ENCODE measurements at regions not wholly inside any gene's neighbourhood (a gene's known extent, or its start where the extent isn't known, plus 50 kb on each side); places are given as distances from the start of the nearest gene placed in this dataset.
"Not testable (repeated sequence)": the region's sequence is repeated elsewhere in the genome, so short reads cannot be mapped to it uniquely, and the experiment has no call there.

DNA sequence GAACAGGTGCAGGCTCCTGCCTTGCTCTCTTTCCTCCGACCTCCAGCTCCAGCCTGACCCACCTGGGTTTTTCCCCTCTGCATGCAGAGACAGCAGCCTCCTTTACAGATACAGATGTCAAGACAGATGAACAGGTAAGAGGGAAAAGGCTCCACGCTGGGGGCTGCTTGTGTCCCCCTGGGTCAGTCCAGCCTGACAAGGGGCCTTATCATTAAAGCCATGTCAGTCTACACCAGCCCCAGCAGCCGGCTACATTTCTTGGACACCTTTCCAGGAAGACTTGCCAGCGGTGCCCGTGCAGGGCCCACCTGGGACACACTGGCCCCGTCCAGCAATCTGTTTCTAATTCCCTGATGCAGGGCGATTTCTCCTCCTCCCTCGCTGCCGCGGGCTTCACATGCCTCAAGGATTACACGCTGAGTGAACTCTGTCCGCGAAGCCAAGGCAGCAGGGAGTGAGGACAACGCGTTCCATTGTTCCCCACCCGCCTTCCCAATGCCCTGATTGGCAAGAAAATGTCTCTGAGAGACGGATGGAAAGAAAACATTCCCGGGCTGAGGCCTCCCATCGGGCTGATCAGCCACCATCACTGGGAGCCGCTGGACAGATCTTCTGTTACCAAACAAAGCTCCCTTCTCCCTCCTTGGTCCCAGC is 184.7 kb downstream of the C16orf95 start:
- DNase-seq (ENCODE audit: low read depth) = peak; percentile 42

DNA sequence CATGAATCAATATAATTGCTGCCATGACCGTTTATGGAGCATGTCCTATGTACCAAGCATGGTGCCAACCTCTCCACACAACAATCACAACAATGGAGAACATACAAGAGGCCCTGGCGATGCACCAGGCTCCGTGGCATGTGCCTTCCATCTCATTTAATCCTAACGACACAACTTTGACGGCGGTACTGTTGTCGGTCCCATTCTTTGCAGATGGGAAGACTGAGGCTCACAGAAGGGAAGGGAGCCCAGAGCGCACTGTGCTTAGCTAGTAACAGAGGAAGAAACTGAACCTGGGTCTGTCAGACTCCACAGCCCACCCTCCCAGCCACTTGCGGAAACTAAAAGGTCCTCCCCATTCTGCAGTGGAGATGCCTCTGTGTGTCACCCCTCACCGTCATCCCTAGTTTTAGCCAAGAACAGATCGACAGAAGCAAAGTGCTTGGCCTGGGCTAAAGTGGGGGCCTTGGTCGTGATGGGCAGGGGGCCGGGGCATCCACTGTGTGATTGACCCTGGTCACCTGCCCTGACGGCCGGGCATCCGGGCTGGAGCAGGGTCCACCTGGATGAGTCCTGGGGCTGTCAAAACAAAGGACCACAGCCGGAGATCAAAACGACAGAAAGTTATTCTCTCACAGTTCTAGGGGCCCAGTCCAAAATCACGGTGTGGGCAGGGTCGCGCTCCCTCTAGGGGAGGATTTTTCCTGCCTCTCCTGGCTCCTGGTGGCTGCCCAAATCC is 183.9 kb downstream of the C16orf95 start:
- no peak for DNase-seq (ENCODE audit: low read depth)

DNA sequence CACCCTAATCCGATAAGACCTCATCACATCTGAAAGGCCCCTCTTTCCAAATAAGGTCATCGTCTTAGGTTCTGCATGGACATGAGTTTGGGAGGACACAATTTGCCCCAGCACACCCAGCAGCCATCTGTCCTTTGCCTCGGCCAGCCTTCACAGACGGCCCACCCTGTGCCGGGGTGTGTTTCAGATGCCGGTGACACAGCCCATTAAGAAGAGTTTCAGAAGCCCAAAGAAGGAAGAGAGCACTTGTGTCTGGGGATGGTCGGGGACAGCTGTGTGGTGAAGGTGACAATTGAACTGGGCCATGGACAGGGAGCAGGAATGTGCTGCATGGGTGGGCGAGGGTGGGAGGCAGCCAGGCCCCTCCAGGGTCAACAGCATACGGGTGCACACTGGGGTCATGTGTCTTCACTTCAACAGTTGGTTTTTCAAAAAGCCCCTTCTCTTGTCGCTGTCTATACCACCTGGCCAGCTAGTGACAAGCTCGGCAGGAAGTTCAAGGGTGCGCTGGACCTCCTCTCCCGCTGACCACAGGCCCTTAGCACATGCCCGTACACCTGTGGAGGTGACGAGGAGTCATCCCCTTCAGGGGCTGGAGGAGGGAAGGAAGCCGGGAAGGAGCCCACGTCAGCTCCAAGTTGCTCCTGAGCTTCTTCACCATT is 183.1 kb downstream of the C16orf95 start:
- DNase-seq (ENCODE audit: low read depth) = no peak

DNA sequence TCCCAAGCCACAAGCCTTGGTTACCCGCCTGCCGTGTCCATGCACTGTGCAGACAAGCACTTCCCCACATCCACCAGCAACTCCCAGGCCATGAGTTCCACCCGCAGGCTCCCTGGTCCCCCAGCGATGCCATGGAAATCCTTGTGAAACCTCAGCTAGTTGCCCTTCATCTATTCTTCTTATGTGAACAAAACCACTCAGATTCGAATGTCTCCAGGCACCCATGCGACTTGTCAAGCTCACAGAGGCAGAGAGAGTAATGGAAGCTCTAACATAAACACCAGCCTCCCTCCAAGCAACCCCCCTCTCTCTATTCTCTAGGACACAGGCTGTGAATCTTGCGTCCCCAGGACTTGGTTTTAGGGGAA is 182.6 kb downstream of the C16orf95 start:
- DNase-seq (ENCODE audit: low read depth) = no peak

DNA sequence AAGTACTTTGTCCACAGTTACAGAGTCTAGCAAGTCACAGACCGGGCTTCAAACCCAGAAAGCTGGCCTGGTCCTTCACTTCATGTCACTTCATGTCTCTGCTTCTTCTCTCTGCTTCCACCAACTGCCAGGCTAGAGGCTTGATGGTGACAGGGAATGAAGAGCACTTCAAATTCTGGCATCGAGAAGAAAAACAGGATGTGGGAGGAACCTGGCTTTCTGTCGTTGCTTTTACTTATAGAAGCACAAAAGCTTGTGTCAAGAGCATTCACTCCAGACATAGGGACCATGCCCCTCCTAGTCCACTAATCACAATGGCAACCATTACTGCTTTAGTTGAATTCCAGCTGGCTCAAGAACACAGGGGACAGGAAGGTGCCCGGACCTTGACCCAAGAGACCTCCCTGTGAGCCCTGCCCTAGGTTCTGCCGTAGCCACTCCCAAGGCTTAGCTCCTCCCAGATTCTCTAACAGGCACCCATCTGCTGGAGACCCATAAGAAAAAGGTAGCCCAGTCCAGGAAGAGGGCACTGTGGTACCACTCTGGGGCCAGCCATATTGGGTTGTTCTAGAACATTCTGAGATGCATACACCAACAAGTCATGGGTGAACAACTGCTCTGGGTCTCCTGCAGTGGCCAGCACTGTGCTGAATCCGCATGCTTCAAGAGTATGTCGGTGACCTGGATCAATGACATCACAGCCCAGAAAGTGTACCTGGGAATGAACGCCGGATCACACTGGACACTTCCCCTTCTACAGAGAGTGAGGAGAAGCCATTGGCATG is 181.8 kb downstream of the C16orf95 start:
- DNase-seq (ENCODE audit: low read depth) = no peak

DNA sequence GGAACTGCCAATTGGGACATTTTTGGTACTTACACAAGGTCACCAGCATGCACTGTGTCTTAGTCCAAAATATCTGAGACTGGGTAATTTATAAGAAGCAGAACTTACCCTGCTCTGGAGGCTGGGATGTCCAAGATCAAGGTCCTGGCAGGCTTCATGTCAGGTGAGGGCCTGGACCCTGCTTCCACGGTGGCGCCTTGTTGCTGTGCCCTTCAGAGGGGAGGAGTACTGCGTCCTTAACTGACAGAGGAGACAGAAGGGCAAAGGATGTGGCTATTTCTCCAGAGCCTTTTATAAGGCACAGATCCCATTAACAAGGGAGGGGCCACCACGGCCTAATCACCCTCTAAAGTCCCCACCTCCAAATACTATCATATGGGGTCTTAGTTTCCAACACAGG is 178.9 kb downstream of the C16orf95 start:
- no peak for DNase-seq (ENCODE audit: low read depth)

DNA sequence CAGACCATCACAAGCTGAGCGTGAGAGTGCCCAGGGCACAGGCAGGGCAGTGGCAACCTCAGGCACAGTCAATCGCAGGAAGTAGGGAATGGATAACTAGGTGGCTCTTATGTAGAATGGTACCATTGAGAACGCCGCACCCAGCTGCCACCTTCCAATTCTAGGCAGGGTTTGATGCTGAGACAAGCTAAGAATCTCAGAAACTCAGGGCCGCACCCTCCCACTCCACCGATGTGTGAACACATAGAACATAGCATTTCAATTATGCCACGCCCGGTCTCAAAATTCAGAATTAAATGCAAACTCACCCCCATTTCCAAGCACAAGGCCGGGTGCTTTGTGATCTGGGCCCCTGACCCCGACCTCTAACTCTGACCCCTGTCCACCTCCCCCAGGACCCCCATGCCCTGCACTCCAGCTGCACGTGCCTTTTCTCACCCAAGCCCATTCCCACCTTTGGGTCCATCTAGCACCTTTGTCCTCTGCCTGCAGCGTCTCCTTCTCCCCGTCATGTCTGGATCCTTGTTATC is 178.4 kb downstream of the C16orf95 start:
- no peak for DNase-seq (ENCODE audit: low read depth)

DNA sequence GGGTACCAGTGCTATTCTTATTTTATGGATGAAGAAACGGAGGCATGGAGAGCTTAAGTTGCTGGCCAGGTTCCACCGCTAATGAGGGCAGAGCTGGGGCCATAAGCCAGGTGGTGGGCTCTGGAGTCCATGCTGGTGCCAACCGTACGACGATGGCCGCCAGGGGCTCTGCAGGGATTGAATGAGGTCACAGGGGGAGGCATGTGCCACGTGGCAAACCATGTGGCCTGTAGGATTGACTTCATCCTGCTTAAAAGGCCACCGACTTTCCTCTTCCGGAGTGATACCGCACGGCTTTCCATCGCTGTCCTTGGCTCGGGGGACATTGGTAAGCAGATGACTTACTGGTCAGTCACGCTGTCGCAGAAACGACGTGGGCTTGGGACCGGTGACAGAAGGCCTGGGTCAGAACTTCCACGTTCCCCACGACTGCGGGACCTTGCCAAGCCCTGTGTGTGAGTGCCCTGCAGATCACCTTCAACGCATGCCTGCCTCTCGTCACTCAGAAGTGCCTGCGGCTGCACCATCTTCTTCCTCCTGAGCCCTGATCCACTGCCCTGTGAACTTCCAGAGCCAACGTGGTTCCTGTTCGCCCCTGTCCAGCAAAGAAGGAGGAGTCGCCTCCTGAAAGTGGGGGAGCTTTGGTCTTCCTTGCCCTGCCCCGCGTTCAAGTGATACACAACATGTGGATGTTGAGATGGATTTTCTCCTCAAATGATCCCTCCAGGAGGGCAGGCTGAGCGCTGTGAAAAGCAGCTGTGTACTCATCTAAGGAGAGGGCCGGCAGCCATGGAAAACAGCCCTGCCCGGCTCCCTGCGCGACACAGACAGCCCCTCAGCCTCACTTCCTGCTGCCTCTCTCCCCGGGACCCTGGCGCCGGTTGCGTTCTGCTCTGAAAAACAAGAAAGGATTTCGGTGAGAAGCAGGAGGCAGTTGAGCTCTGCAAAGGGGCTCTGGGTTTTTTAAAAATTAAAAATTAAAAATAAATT is 176.7 kb downstream of the C16orf95 start:
- DNase-seq (ENCODE audit: low read depth) = no peak

DNA sequence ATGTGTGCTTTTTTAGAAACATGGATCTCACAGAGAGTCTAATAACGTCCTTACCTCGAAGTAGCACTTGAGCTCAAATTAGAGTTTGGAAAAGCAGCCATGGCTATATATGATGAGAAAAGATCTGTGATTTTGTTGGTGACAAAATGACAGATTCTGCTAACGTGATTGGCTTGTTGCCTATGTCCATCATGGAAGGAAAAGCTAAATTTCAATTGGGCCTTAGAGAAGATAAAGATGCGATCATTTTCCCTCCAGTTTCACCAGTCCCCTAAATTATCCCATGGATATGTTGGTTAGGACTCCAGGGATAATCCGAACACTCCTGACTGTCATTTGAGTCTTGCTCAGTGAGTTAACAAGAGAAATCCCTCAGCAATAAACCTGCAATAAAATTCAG is 175.8 kb downstream of the C16orf95 start:
- DNase-seq (ENCODE audit: low read depth) = no peak

DNA sequence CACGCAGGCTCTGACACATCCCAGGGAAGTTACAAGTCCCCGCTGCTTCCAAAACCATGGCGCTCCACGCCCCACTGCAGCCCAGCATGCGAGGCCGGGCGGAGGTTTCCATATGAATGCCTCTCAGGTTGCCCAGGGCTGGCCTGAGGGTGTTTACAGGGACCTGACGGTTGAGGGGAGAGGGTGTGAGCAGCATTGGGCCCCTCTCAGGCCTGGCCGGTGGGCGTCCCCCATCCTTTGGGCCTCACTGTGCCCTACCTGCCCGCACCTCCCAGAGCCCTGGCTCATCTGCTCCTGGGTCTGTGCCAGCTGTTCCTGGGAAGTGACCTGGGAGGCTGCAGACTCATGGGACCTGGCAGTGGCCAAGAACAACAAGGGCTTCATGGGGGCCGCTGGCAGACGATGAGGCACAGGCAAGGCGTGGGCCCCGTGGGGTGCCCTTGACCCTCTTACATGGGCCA is 173.5 kb downstream of the C16orf95 start:
- DNase-seq (ENCODE audit: low read depth) = no peak

DNA sequence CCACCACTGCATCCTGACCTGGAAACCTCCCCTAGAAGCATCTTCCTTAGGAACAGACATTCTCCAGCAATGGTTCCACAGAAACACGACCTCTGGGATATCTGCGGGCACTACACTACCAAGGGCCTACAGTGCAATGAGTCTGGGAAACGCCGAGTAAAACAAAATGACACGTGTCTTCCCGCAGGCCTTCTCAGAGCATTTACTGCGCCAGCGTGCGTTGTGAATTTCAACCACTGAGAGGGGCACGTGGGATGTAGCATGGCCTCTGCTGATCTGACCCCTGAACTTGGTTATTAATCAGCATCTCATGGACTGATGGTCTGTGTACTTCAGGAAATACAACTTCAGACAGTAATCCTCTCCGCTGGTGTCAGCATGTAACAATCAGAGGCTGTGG is 173.0 kb downstream of the C16orf95 start:
- DNase-seq (ENCODE audit: low read depth) = no peak

DNA sequence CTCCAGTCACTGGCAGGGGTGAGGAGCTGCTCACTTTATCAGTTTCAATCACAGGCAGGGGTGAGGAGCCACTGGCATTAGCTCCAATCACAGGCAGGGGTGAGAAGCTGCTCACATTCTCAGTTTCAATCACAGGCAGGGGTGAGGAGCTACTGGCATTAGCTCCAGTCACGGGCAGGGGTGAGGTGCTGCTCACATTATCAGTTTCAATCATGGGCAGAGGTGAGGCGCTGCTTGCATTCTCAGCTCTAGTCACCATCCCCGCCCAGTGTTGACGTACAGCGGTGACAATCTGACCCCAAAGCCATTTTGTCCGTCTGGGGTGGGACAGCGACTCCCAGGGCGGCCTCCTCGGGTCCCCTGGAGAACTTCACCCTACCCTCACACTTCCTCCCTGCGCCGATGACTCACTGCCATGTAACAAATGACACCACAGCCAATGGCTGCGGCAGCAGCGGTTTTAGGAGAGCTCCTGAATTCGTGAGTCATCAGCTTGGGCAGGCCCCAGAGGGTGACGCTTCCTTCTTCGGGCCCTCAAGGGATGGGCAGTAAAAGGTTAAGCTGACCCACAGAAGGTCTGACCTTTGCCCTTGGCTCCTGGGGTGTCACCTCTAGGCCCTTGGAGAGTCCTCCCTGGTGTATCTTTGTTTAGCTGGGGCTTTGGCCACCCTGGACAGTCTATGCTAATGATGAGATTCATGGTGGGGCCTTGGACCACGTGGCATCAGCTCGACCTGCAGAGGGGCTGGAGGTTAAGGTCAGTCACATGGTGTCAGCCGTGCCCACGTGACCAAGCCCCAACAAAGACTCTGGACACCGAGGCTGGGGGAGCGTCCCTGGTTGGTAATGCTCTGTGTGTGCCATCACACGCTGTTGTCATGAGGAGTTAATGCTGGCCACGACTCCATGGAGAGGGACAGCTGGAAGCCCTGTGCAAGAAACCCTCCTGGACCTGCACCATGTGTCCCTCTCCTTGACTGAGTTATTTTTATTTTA is 171.7 kb downstream of the C16orf95 start:
- no peak for DNase-seq (ENCODE audit: low read depth)

DNA sequence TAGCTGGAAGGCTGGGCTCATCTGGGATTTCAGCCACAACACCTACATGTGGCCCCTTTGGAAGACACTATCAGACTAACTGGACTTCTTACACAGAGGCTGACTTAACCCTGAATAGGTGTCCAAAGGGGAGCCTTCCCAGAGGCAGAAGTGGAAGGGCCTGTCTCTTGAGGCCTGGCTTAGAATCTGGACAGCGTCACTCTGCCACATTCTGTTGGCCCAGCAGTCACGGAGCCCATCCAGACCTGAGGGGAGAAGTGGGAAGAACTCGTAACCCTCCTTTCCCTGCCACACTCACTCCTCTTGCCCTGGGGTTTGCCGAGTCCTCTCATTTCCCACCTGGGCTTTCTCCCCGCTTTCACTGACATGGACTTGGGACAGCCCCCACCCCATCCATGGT is 170.5 kb downstream of the C16orf95 start:
- DNase-seq (ENCODE audit: low read depth) = no peak

DNA sequence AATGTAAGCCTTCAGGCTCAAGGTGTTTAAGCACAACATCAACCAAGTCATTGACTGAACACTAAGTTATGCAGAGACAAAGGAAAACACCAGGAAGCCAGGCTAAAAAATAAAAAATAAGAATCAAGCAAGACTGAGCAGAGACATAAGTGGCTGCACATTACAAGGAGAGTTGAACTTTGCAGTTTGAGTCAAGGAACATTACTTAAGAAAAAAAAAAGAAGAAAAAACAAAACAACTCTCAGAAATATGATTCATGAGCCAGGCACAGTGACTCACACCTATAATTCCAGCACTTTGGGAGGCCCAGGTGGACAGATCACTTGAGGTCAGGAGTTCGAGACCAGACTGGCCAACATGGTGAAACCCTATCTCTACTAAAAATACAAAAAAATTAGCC is 168.1 kb downstream of the C16orf95 start:
- peak; percentile 28 for DNase-seq (ENCODE audit: low read depth)

DNA sequence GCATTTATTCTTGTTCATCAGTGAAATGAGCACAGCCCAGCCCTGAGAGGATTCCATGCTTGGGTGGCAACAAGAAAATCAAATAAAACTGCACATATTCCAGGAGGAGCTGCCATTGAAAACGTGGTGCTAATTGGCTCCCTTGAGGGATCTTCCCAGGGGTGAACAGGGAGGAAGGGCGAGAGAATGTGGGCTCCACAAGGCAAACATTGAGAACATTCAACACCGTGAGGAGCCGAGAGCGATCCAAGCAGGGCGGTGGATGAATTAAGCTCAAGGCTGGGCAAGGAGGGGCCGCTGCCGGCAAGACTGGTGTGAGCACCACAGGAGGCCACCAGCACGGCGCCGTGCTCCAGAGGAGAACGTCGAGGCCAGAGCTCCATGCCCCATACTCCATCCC is 166.9 kb downstream of the C16orf95 start:
- DNase-seq (ENCODE audit: low read depth) = no peak

DNA sequence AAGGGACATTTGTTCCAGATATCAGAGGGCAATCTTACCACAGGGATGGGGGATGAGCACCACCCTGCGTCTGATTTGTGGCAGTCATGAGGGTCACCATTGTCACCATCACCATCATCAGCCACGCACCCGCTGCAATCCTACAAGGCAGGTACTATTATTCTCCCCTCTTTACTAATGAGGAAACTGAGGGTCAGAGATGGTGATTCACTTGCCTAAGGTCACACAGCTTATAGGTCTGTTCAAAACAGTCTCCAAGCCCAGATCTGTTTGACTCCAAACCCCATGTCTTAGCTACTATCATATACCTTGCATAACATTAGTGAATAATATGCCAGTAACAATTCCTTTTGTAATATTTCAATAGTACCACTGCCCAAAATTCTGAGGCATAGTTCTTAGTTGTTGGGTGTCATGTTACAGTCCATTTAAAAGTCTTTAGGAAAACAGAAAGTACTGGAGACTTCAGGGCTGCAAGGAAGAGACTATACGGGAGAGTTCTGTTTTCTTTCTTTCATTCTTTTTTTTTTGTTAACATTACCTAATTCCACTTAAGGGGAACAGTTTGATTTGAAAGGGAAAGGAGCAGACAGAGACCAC is 166.4 kb downstream of the C16orf95 start:
- no peak for DNase-seq (ENCODE audit: low read depth)

DNA sequence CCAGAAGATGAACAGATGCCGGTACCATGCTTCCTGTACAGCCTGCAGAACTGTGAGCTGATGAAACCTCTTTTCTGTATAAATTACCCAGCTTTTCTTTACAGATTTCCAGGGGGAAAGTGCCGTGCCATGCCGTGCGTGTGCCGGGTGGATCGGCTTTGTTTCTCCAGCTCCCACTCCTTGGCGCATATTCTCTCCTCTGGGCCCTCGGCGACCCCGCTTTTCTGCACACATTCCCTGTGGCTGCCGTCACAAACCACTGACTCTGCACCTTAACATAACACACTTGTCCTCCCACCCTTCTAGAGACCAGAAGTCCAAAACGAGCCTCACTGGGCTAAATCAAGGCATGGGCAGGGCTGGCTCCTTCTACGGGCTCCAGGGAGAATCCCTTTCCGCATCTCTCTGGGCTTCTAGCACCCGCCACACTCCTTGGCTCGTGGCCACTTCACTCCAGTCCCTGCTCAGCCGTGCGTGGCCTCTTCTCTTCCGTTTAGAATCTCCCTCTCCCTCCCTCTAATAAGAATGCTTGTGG is 164.9 kb downstream of the C16orf95 start:
- DNase-seq (ENCODE audit: low read depth) = no peak

DNA sequence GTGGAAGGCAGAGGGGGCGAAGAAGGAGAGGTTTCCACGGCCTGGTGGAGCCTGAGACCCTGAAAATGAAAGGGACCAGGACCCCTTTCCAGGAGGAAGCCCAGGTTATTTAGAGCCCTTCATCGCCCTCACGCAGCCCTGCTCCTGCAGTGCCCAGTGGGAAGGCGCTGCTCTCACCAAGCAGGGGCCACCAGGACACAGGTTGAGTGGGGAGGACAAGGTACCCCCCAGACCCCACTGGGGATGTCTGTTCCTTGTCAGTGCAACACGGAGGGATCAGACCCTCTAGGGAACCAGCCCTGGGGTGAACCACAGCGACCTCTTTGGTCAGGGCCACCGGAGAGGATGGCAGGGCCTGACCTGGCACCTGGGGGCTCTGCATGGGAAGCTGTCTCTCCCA is 163.9 kb downstream of the C16orf95 start:
- DNase-seq (ENCODE audit: low read depth) = no peak

DNA sequence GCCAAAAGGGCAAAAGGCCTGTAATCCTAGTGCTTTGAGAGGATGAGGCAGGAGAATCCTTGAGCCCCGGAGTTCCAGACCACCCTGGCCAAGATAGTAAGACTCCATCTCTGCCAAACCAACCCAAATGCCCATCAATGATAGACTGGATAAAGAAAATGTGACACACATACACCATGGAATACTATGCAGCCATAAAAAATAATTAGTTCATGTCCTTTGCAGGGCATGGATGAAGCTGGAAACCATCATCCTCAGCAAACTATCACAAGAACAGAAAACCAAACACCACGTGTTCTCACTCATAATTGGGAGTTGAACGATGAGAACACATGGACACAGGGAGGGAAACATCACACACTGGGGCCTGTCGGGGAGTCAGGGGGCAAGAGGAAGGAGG is 161.9 kb downstream of the C16orf95 start:
- not testable (repeated sequence) for DNase-seq (ENCODE audit: low read depth)

Data from stromal cell of bone marrow (primary cell).